ENCODE measurements at regions not wholly inside any gene's neighbourhood (a gene's known extent, or its start where the extent isn't known, plus 50 kb on each side); places are given as distances from the start of the nearest gene placed in this dataset.

- TF ChIP-seq, protein P1, sequence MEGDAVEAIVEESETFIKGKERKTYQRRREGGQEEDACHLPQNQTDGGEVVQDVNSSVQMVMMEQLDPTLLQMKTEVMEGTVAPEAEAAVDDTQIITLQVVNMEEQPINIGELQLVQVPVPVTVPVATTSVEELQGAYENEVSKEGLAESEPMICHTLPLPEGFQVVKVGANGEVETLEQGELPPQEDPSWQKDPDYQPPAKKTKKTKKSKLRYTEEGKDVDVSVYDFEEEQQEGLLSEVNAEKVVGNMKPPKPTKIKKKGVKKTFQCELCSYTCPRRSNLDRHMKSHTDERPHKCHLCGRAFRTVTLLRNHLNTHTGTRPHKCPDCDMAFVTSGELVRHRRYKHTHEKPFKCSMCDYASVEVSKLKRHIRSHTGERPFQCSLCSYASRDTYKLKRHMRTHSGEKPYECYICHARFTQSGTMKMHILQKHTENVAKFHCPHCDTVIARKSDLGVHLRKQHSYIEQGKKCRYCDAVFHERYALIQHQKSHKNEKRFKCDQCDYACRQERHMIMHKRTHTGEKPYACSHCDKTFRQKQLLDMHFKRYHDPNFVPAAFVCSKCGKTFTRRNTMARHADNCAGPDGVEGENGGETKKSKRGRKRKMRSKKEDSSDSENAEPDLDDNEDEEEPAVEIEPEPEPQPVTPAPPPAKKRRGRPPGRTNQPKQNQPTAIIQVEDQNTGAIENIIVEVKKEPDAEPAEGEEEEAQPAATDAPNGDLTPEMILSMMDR (conservative IDR thresholded peaks at IDR 0.05; ENCODE audit: low read depth, low read length): no peak
- no peak for DNase-seq (ENCODE audit: low read depth)
- H3K4me3 ChIP-seq (ENCODE audit: low read depth, low read length): no peak overlapping the region
These were observed 344.2 kb upstream of the MKI67 start for GRCh38 chr10:128470321-128470965.

DNA sequence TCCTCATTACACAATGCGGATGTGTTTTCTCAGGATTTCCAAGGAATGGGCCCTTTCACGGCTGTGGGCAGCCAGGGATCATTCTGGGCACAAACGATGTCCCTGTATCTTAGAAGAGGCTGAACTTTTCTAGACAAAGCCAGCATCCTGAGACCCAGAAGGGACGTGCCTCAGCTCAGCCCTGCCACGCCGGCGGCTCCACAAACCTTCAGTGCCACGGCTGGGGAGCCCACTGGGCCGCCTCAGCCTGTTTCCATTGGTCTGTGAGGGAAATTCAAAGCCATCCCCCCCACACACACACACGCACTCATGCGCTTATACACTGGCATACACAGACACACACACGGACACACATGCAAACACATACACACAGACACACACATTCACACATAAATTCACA lies 344.9 kb upstream of the MKI67 start:
- DNase-seq (ENCODE audit: low read depth): no peak
- H3K4me3 ChIP-seq (ENCODE audit: low read depth, low read length): no peak overlapping the region
- TF ChIP-seq, protein P1 (conservative IDR thresholded peaks at IDR 0.05; ENCODE audit: low read depth, low read length): no peak

GRCh38 chr10:128472196-128472595 lies 346.0 kb upstream of the MKI67 start:
- TF ChIP-seq, protein P1 (conservative IDR thresholded peaks at IDR 0.05; ENCODE audit: low read depth, low read length): no peak
- H3K4me3 ChIP-seq (ENCODE audit: low read depth, low read length): no peak overlapping the region
- no peak for DNase-seq (ENCODE audit: low read depth)

DNA sequence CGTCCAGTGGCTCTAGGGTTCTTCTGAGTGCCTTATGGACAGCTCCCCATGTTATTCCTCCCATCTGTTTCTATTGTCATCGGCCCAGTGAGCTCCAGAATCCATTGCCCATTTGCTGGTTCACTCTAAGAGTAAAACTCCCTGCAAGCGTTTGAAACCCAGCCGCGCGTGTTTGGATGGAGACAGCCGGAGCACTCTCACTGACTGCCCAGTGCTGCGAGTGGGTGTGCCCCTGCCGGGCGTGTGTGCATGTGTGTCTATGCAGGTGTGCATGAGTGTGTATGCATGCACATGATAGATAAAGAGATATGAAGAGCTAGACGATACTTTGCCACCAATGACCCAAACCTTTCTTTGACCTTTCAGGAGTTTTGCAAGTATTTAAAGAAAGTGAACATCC lies 347.2 kb upstream of the MKI67 start:
- TF ChIP-seq, protein P1 (conservative IDR thresholded peaks at IDR 0.05; ENCODE audit: low read depth, low read length): no peak
- no peak for DNase-seq (ENCODE audit: low read depth)
- no peak overlapping the region for H3K4me3 ChIP-seq (ENCODE audit: low read depth, low read length)

- H3K4me3 ChIP-seq (ENCODE audit: low read depth, low read length): no peak overlapping the region
- TF ChIP-seq, protein P1 (conservative IDR thresholded peaks at IDR 0.05; ENCODE audit: low read depth, low read length): no peak
- no peak for DNase-seq (ENCODE audit: low read depth)
These were observed 347.7 kb upstream of the MKI67 start for GRCh38 chr10:128473911-128474310.

DNA sequence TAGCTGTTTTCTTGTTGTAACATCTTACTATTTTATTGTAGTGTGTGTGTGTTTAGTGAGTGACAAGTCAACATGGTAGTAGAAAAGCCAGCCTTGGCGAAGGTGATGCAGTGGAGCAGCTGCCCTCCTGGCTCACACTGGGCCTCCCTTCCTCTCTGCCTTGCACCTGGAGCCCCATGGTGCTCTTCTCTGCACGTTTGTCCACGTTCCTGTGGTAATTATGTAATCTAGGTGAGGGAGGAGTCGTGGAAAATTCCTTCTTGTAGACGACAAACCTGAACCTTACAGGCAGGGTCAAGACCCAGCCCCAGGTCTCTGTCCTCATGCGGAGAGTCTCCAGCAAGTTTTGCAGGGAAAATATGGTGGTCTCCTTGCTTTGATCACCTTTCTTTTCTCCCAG lies 348.3 kb upstream of the MKI67 start:
- no peak for DNase-seq (ENCODE audit: low read depth)
- TF ChIP-seq, protein P1 (conservative IDR thresholded peaks at IDR 0.05; ENCODE audit: low read depth, low read length): no peak
- no peak overlapping the region for H3K4me3 ChIP-seq (ENCODE audit: low read depth, low read length)

DNA sequence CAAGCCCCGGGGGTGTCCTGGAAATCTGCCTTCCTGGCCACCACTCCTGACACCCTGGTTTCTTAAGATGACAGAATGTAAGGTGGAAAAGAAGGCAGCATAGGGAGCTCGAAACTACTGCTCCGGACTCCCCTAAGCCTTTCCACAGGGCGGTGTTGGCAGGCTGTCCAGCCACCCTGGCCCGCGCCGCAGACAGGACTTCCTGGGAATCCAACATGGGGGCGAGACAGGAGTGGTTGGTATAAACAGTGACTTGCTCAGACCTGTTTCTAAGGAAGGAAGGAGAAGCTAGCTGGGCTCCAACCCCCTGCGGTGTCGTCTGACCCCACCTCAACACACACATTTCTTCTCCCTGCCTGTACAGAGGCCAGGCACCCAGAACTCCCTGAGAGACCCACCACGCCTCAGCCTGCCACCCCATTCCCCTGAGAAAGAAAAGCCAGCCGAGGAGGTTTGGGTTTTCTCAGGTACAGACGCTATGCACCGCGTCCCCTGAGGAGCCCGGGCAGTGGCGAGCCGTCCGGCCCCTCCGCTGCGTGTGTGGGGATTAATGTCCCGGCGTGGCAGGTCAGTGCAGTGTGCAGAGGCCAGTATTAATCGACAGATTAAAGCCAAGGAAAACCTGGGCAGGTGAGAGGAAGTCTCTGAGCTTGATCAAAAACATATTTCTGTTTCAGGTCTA lies 349.6 kb upstream of the MKI67 start:
- TF ChIP-seq, protein P1 (conservative IDR thresholded peaks at IDR 0.05; ENCODE audit: low read depth, low read length): no peak
- no peak for DNase-seq (ENCODE audit: low read depth)
- no peak overlapping the region for H3K4me3 ChIP-seq (ENCODE audit: low read depth, low read length)
